Astrocyte of the spinal cord (primary cell): ENCODE measurements at regions not wholly inside any gene's neighbourhood (a gene's known extent, or its start where the extent isn't known, plus 50 kb on each side); places are given as distances from the start of the nearest gene placed in this dataset.

Source experiments
- DNase-seq: peaks from one replicate; pipeline ENCODE4 v3.0.0; 2011; ENCODE audit warnings: low read depth, low spot score
- H3K4me3 ChIP-seq: 2 replicates; pipeline ENCODE4 v1.5.1; 2011; ENCODE audit warnings: low read depth, mild to moderate bottlenecking, low read length, moderate library complexity
- CTCF ChIP-seq: IDR thresholded peaks from 2 replicates; pipeline ENCODE4 v1.5.1; 2012; ENCODE audit warnings: low read depth, mild to moderate bottlenecking, low read length, inconsistent platforms
- in situ Hi-C: cut with HindIII; loops from 2 replicates; pipeline ENCODE4 v1.10.0; 2017; ENCODE audit warnings: low sequenced_read_pairs

GRCh38 chr12:63416788-63417187, 251.5 kb downstream of the DPY19L2 start:
- no peak overlapping the region for H3K4me3 ChIP-seq
- no peak for DNase-seq
- no peak for TF ChIP-seq CTCF
- in situ Hi-C loops, result no loop called here

GRCh38 chr12:63415357-63415756, 252.9 kb downstream of the DPY19L2 start:
- no peak for TF ChIP-seq CTCF

GRCh38 chr12:63410197-63410596, 258.1 kb downstream of the DPY19L2 start:
- no peak overlapping the region for H3K4me3 ChIP-seq
- no peak for TF ChIP-seq CTCF
- DNase-seq, result no peak
- in situ Hi-C loops, result no loop called here

More at GRCh38 chr12:63415357-63415756, 252.9 kb downstream of the DPY19L2 start:
- in situ Hi-C loops, result no loop called here
- H3K4me3 ChIP-seq, result no peak overlapping the region
- DNase-seq, result no peak

GRCh38 chr12:63406781-63407180, 255.8 kb upstream of the AVPR1A start:
- in situ Hi-C loops, result no loop called here
- H3K4me3 ChIP-seq, result no peak overlapping the region
- TF ChIP-seq CTCF, result no peak
- no peak for DNase-seq

DNA sequence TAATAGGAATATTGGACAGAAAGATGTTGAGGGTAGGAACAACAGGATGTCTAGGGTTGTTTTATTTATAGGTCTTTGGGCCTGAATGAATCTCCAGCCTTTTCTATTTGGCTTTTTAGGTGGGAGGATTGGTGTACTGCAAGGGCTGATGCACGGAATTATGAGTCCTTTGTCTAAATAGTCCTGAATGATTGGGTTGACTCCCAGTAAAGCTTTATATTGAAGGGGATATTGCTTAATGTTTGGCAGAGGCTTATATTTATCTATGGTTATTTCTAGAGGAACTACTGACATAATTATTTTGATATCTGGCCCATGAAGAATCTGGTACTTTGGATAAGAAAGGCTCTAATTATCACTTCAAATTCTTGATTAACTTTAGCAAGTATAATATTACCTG, 253.6 kb upstream of the AVPR1A start:
- H3K4me3 ChIP-seq, result no peak overlapping the region
- TF ChIP-seq CTCF, result no peak

DNA sequence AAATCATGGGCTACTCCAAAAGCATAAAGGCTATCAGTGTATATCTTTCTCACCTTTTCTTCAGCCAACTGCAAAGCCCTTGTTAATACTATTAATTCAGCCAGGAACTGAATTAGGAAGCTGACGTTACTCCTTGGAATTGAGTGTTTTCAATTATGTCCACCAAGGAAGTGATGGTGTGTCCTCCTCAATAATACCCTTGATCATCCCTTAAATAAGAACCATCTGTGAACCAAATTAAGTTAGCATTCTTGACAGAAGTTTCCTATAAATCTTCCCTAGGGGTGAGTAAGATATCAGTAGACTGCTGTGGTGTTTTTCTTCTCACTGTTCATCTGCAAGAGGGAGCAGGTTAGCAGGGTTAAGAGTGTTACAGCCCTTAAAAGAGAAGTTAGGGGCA, 252.3 kb upstream of the AVPR1A start:
- H3K4me3 ChIP-seq, result no peak overlapping the region
- no peak for TF ChIP-seq CTCF
- in situ Hi-C loops, result no loop called here
- DNase-seq, result no peak

More for the DNA sequence above, 253.6 kb upstream of the AVPR1A start:
- in situ Hi-C loops, result no loop called here
- DNase-seq, result no peak

GRCh38 chr12:63400718-63401117, 249.7 kb upstream of the AVPR1A start:
- peak; percentile 76 for DNase-seq
- H3K4me3 ChIP-seq, result no peak overlapping the region
- no peak for TF ChIP-seq CTCF
- in situ Hi-C loops, result no loop called here
